ENCODE measurements at regions not wholly inside any gene's neighbourhood (a gene's known extent, or its start where the extent isn't known, plus 50 kb on each side); places are given as distances from the start of the nearest gene placed in this dataset.

DNA sequence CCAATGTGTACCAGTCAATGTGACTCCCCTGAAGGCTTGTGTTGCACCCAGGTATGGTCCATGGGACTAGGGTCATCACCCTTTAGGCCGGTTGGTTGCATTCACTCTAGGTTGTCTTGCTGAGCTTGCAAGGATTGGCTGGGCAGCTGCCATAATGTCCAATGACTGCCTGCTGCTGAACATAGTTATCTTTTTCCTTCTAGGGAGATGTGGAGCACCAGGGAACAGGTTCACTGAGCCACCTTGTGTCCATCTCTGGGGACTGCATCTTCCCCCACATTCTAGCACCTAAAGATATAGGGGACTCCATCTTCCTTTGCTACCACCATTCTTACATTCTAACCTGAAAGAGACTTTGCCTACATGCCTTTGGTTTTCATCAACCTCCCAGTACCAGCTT is 580.4 kb upstream of the TBL1XR1 start (continued):
- TF ChIP-seq REPIN1 (CRISPR knock-in tag; IDR thresholded peaks at IDR 0.05; ENCODE audit: borderline replicate concordance, low read depth): 0 out of 2 replicates have a peak, but pooled peaks have one; percentile 17
- TF ChIP-seq SIN3B (IDR thresholded peaks at IDR 0.05; ENCODE audit: low read length): no peak
- TF ChIP-seq ZNF33A (CRISPR knock-in tag; IDR thresholded peaks at IDR 0.05; ENCODE audit: borderline replicate concordance): no peak

GRCh38 chr3:177778633-177779032 is 581.4 kb upstream of the TBL1XR1 start:
- 0 out of 5 replicates have a peak, but pooled peaks cover 0 to 2% of the 10 kb centered on the region in 2 experiments for H3K27me3 ChIP-seq (ENCODE audit: control insufficient read depth in 1 of 2, insufficient read depth in 2 of 2, low read length in 2 of 2)
- H3K4me2 ChIP-seq (ENCODE audit: low read depth, low read length): no peak overlapping the region
- ChIA-PET POLR2A (no interaction called here), CTCF (ENCODE audit: low intra/inter-chr PET ratio, low total read pairs) (no interaction called here)
- no peak overlapping the region for H3K4me3 ChIP-seq (replicated peaks in 1 of 3; ENCODE audit: insufficient read depth in 1 of 3, low read depth in 2 of 3, low read length in 3 of 3)
- FAIRE-seq: no peak
- no TSS peak for BruUV-seq (replicated peaks)
- no peaks in the 10 kb centered on the region for H3K36me3 ChIP-seq (replicated peaks in 1 of 2; ENCODE audit: control insufficient read depth in 1 of 2, insufficient read depth in 2 of 2, low read length in 2 of 2)
- in situ Hi-C loops (cut with HindIII; ENCODE audit: extremely low pct_ligation_motif_present, low pct_unique_long_range_greater_than_20kb) (loop anchor here (10.0 to 25.0 kb wide), 2 partner anchors 414 to 1266 kb away; no protein-coding TSS in a partner anchor), intact Hi-C loops (cut with micrococcal nuclease; ENCODE audit: unreplicated experiment) (loop anchor here (5.0 kb wide), 3 partner anchors 401 to 906 kb away; no protein-coding TSS in a partner anchor)
- H4K20me1 ChIP-seq (ENCODE audit: insufficient read depth, low read length): no peaks in the 10 kb centered on the region
- H3K9me3 ChIP-seq (ENCODE audit: low read length): no peaks in the 10 kb centered on the region
- DNase-seq (ENCODE audit: low spot score): no peak
- no peaks in the 10 kb centered on the region for H3K4me1 ChIP-seq (ENCODE audit: insufficient read depth, low read length)
- no peak overlapping the region for H3K27ac ChIP-seq (ENCODE audit: extremely low read length, insufficient read depth, low read length)
- whole genome bisulfite sequencing (ENCODE audit: low lambda C conversion rate): 0% methylated on average over 1 of the region's 1 CpG
- H3K79me2 ChIP-seq (ENCODE audit: insufficient read depth, low read length): no peaks in the 10 kb centered on the region
- ATAC-seq: no peak
- no peak overlapping the region for H2AFZ ChIP-seq (ENCODE audit: low read length)
- H3K9ac ChIP-seq (ENCODE audit: insufficient read depth, low read depth, low read length): no peak overlapping the region
- TF ChIP-seq SMAD3 (CRISPR knock-in tag; IDR thresholded peaks at IDR 0.05) (no peak), ZFP36 (IDR thresholded peaks at IDR 0.05; ENCODE audit: borderline replicate concordance, low read depth, low read length, partially characterized antibody) (no peak), ZNF501 (CRISPR knock-in tag; IDR thresholded peaks at IDR 0.05) (no peak), YEATS4 (CRISPR knock-in tag; IDR thresholded peaks at IDR 0.05; ENCODE audit: borderline replicate concordance) (no peak), HOMEZ (CRISPR knock-in tag; IDR thresholded peaks at IDR 0.05; ENCODE audit: low read depth) (no peak), PAX8 (CRISPR knock-in tag; IDR thresholded peaks at IDR 0.05; ENCODE audit: borderline replicate concordance) (no peak), ZNF768 (CRISPR knock-in tag; IDR thresholded peaks at IDR 0.05) (no peak), ZNF558 (CRISPR knock-in tag; IDR thresholded peaks at IDR 0.05; ENCODE audit: borderline replicate concordance) (no peak), U2AF2 (IDR thresholded peaks at IDR 0.05; ENCODE audit: low read depth, low read length) (no peak), DNMT1 (CRISPR knock-in tag; IDR thresholded peaks at IDR 0.05) (no peak), ZNF496 (CRISPR knock-in tag; IDR thresholded peaks at IDR 0.05; ENCODE audit: insufficient replicate concordance) (no peak), ZNF615 (CRISPR knock-in tag; IDR thresholded peaks at IDR 0.05; ENCODE audit: borderline replicate concordance) (no peak)
- TF ChIP-seq, protein P1, sequence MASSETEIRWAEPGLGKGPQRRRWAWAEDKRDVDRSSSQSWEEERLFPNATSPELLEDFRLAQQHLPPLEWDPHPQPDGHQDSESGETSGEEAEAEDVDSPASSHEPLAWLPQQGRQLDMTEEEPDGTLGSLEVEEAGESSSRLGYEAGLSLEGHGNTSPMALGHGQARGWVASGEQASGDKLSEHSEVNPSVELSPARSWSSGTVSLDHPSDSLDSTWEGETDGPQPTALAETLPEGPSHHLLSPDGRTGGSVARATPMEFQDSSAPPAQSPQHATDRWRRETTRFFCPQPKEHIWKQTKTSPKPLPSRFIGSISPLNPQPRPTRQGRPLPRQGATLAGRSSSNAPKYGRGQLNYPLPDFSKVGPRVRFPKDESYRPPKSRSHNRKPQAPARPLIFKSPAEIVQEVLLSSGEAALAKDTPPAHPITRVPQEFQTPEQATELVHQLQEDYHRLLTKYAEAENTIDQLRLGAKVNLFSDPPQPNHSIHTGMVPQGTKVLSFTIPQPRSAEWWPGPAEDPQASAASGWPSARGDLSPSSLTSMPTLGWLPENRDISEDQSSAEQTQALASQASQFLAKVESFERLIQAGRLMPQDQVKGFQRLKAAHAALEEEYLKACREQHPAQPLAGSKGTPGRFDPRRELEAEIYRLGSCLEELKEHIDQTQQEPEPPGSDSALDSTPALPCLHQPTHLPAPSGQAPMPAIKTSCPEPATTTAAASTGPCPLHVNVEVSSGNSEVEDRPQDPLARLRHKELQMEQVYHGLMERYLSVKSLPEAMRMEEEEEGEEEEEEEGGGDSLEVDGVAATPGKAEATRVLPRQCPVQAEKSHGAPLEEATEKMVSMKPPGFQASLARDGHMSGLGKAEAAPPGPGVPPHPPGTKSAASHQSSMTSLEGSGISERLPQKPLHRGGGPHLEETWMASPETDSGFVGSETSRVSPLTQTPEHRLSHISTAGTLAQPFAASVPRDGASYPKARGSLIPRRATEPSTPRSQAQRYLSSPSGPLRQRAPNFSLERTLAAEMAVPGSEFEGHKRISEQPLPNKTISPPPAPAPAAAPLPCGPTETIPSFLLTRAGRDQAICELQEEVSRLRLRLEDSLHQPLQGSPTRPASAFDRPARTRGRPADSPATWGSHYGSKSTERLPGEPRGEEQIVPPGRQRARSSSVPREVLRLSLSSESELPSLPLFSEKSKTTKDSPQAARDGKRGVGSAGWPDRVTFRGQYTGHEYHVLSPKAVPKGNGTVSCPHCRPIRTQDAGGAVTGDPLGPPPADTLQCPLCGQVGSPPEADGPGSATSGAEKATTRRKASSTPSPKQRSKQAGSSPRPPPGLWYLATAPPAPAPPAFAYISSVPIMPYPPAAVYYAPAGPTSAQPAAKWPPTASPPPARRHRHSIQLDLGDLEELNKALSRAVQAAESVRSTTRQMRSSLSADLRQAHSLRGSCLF (CRISPR knock-in tag; IDR thresholded peaks at IDR 0.05; ENCODE audit: borderline replicate concordance): no peak
